Stomach (tissue), 4 donors: ENCODE measurements at regions not wholly inside any gene's neighbourhood (a gene's known extent, or its start where the extent isn't known, plus 50 kb on each side); places are given as distances from the start of the nearest gene placed in this dataset.
"Not testable (repeated sequence)": the region's sequence is repeated elsewhere in the genome, so short reads cannot be mapped to it uniquely, and the experiment has no call there.

Source experiments
- CTCF ChIP-seq, 7 experiments: fragments of 450-650 bp in 4 of 7; fragments of 200-600 bp in 3 of 7; sonication (generic) in 3 of 7; IDR thresholded peaks; one replicate each; pipeline ENCODE4 v1.5.1; 2016 to 2019; ENCODE audit warnings: antibody characterized with exemption in 7 of 7, control low read depth in 2 of 7, mild to moderate bottlenecking in 1 of 7
- POLR2A ChIP-seq, 4 donors: fragments of 450-650 bp; IDR thresholded peaks; one replicate each; pipeline ENCODE4 v1.6.1; 2016; ENCODE audit warnings: antibody characterized with exemption in 4 of 4, control low read depth in 2 of 4, mild to moderate bottlenecking in 1 of 4, moderate library complexity in 1 of 4

DNA sequence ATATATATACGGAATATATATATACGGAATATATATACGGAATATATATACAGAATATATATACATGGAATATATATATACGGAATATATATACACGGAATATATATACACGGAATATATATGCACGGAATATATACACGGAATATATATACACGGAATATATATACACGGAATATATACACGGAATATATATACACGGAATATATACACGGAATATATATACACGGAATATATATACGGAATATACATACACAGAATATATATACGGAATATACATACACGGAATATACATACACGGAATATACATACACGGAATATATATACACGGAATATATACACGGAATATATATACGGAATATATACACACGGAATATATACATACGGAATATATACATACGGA, 568.4 kb downstream of the HINT1 start:
- TF ChIP-seq CTCF, POLR2A (IDR thresholded peaks at IDR 0.05): not testable (repeated sequence)
